HepG2 (cell line): ENCODE measurements at regions not wholly inside any gene's neighbourhood (a gene's known extent, or its start where the extent isn't known, plus 50 kb on each side); places are given as distances from the start of the nearest gene placed in this dataset.

Experiments
- AGO2 ChIP-seq: fragments of 200-400 bp; formaldehyde crosslinking; optimal IDR thresholded peaks from 2 replicates; pipeline ENCODE3; 2017; ENCODE audit warnings: mild to moderate bottlenecking, low read depth, low read length, moderate library complexity
- EZH2 ChIP-seq: conservative IDR thresholded peaks from 2 replicates; pipeline ENCODE4 v1.6.1; 2012; ENCODE audit warnings: mild to moderate bottlenecking, low read depth, low read length, moderate library complexity
- JUND ChIP-seq: sonication (generic); formaldehyde crosslinking; IDR thresholded peaks from 2 replicates; pipeline ENCODE4 v1.8.0; 2022; ENCODE audit warnings: mild to moderate bottlenecking, missing genetic modification reagents
- NFE2 ChIP-seq: sonication (generic); formaldehyde crosslinking; IDR thresholded peaks from 2 replicates; pipeline ENCODE4 v1.4.0; 2020; ENCODE audit warnings: missing genetic modification reagents
- POLR2AphosphoS5 ChIP-seq: IDR thresholded peaks from 2 replicates; pipeline ENCODE4 v1.6.1; 2012; ENCODE audit warnings: low read depth, low read length
- SUZ12 ChIP-seq: fragments of 150-350 bp; IDR thresholded peaks from 2 replicates; pipeline ENCODE4 v1.6.1; 2014; ENCODE audit warnings: low read depth, low read length
- TEAD3 ChIP-seq: optimal IDR thresholded peaks from 2 replicates; pipeline ENCODE3; 2016; ENCODE audit warnings: borderline replicate concordance
- ZNF367 ChIP-seq: sonication (generic); formaldehyde crosslinking; IDR thresholded peaks from 2 replicates; pipeline ENCODE4 v1.4.0; 2020; ENCODE audit warnings: missing genetic modification reagents, borderline replicate concordance
- ZNF441 ChIP-seq: sonication (generic); formaldehyde crosslinking; IDR thresholded peaks from 2 replicates; pipeline ENCODE4 v1.7.0; 2021; ENCODE audit warnings: missing genetic modification reagents, borderline replicate concordance
- ZNF652 ChIP-seq: IDR thresholded peaks from 2 replicates; pipeline ENCODE4 v1.6.1; 2016; ENCODE audit warnings: low read depth, borderline replicate concordance

GRCh38 chr6:4613381-4613780 lies 162.8 kb upstream of the CDYL start:
- no peak for TF ChIP-seq AGO2
- no peak for TF ChIP-seq JUND (CRISPR knock-in tag)
- no peak for TF ChIP-seq ZNF367 (CRISPR knock-in tag)
- TF ChIP-seq POLR2AphosphoS5, result no peak
- no peak for TF ChIP-seq ZNF652 (CRISPR knock-in tag)
- TF ChIP-seq EZH2, result no peak
- TF ChIP-seq SUZ12, result no peak
- no peak for TF ChIP-seq TEAD3 (CRISPR knock-in tag)
- no peak for TF ChIP-seq ZNF441 (CRISPR knock-in tag)
- TF ChIP-seq NFE2 (CRISPR knock-in tag), result no peak
